ENCODE measurements at regions not wholly inside any gene's neighbourhood (a gene's known extent, or its start where the extent isn't known, plus 50 kb on each side); places are given as distances from the start of the nearest gene placed in this dataset.

DNA sequence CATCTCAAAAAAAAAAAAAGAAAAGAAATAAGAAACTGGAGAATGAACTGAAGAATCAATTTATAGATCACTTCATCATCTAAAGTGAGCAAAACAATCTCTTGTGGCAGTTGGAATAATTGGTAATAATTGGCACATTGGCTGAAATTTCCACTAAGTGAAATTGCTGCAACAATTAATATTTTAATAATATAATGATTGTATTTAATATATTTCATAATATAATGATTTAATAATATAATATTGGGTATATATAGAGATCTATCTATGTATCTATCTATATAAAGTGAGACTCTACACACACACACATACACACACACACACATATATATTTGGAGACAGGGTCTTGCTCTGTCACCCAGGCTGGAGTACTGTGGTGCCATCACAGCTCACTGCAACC, 81.2 kb upstream of the PRICKLE1 start:
- no peak for TF ChIP-seq CTCF (conservative IDR thresholded peaks at IDR 0.05)
- DNase-seq (ENCODE audit: low read depth, low spot score): no peak
- peaks cover 6% of the 10 kb centered on the region for H3K9me3 Mint-ChIP-seq
- no peaks in the 10 kb centered on the region for H3K27me3 Mint-ChIP-seq (ENCODE audit: low read depth)
- H3K4me1 Mint-ChIP-seq: peaks cover 7% of the 10 kb centered on the region
- no peak overlapping the region for H3K4me3 Mint-ChIP-seq
- H3K27ac Mint-ChIP-seq (ENCODE audit: unreplicated experiment): no peak overlapping the region
- no peaks in the 10 kb centered on the region for H3K36me3 Mint-ChIP-seq (ENCODE audit: low read depth)

GRCh38 chr12:42669553-42669952, 80.0 kb upstream of the PRICKLE1 start:
- Mint-ChIP-seq H3K27ac (ENCODE audit: unreplicated experiment) (no peak overlapping the region), H3K27me3 (ENCODE audit: low read depth) (no peaks in the 10 kb centered on the region)

DNA sequence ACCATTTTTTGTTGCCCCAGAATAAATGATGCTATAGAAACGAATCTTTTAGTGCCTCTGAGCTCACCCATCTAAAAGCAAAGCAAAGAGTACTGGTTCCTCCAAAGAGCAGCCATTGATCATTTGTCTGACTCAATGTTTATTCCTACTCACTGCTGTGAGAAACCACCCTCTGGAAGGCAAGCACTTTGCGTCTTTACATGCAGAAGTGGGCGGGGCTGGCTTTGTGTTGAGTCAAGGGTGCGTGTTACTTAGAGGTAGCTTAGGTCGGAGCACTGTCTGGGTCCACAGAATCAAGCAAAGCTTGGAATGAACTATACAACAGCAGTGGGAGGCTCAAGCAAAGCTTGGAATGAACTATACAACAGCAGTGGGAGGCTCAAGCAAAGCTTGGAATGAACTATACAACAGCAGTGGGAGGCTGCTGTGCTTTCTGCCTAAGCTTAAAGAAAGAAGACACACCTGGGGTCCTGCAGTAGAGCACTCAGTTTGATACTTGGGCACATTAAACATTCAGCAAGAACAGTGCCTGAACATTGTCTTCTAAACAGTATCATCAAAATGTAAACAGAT, 77.2 kb upstream of the PRICKLE1 start:
- TF ChIP-seq CTCF (conservative IDR thresholded peaks at IDR 0.05): no peak
- peaks cover 8% of the 10 kb centered on the region for H3K4me1 Mint-ChIP-seq
- H3K36me3 Mint-ChIP-seq (ENCODE audit: low read depth): peaks cover 2% of the 10 kb centered on the region
- no peaks in the 10 kb centered on the region for H3K27me3 Mint-ChIP-seq (ENCODE audit: low read depth)
- H3K9me3 Mint-ChIP-seq: peaks cover 3% of the 10 kb centered on the region
- H3K4me3 Mint-ChIP-seq: no peak overlapping the region
- no peak for DNase-seq (ENCODE audit: low read depth, low spot score)
- H3K27ac Mint-ChIP-seq (ENCODE audit: unreplicated experiment): no peak overlapping the region

More at GRCh38 chr12:42669553-42669952, 80.0 kb upstream of the PRICKLE1 start:
- no peak overlapping the region for H3K4me3 Mint-ChIP-seq
- DNase-seq (ENCODE audit: low read depth, low spot score): no peak
- H3K9me3 Mint-ChIP-seq: peaks cover 3% of the 10 kb centered on the region
- no peaks in the 10 kb centered on the region for H3K36me3 Mint-ChIP-seq (ENCODE audit: low read depth)
- peaks cover 7% of the 10 kb centered on the region for H3K4me1 Mint-ChIP-seq
- TF ChIP-seq CTCF (conservative IDR thresholded peaks at IDR 0.05): no peak

GRCh38 chr12:42663621-42664020, 74.1 kb upstream of the PRICKLE1 start:
- no peak for TF ChIP-seq CTCF (conservative IDR thresholded peaks at IDR 0.05)
- Mint-ChIP-seq H3K4me1 (peaks cover 10% of the 10 kb centered on the region), H3K9me3 (peaks cover 7% of the 10 kb centered on the region), H3K36me3 (ENCODE audit: low read depth) (peaks cover 2% of the 10 kb centered on the region), H3K27ac (ENCODE audit: unreplicated experiment) (no peak overlapping the region), H3K27me3 (ENCODE audit: low read depth) (no peaks in the 10 kb centered on the region), H3K4me3 (no peak overlapping the region)
- DNase-seq (ENCODE audit: low read depth, low spot score): no peak

GRCh38 chr12:42660968-42661937, 71.7 kb upstream of the PRICKLE1 start:
- no peak overlapping the region for H3K4me3 Mint-ChIP-seq

More at GRCh38 chr12:42660968-42661937, 71.7 kb upstream of the PRICKLE1 start:
- peaks cover 2% of the 10 kb centered on the region for H3K36me3 Mint-ChIP-seq (ENCODE audit: low read depth)
- TF ChIP-seq CTCF (conservative IDR thresholded peaks at IDR 0.05): no peak
- H3K27ac Mint-ChIP-seq (ENCODE audit: unreplicated experiment): no peak overlapping the region
- DNase-seq (ENCODE audit: low read depth, low spot score): no peak
- peaks cover 9% of the 10 kb centered on the region for H3K9me3 Mint-ChIP-seq
- H3K27me3 Mint-ChIP-seq (ENCODE audit: low read depth): no peaks in the 10 kb centered on the region
- H3K4me1 Mint-ChIP-seq: peaks cover 10% of the 10 kb centered on the region
